ENCODE measurements at regions not wholly inside any gene's neighbourhood (a gene's known extent, or its start where the extent isn't known, plus 50 kb on each side); places are given as distances from the start of the nearest gene placed in this dataset.

DNA sequence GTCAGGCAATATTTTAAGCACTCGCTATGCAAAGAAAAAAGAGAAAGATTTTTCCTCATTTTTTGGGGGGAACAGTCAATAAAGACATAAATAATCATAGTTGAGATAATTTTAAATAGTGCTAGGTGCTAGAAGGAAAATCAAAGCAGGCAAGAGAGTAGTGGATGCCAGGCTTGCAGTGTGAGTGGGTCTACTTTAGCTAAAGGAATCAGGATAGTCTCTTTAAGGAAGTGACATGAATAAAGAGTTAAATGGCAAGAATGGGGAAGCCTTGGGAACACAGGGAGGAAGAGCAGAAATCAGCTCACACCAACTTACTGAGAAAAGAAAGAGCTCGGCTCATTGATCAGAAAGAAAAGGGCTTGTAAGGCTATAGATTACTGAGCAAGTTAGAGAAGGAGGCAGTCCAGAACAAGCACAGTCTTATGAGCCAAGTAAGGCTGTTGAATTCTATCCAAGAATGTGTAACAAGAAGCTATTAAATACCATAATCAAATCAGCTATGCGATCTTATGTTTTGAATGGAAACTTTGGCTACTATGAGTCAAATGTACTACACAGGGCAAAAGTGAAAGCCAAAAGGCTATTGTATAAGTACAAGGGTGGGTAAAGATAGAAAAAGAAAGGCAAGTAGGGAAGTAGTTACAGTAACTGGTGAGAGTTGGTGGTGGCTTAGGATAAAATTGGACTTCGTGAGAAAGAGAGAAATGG is 833.8 kb upstream of the PIK3C3 start:
- H3K4me1 Mint-ChIP-seq (ENCODE audit: low read depth, unreplicated experiment) = no peaks in the 10 kb centered on the region
- CTCF ChIA-PET = no interaction called here
- TF ChIP-seq, protein P1, sequence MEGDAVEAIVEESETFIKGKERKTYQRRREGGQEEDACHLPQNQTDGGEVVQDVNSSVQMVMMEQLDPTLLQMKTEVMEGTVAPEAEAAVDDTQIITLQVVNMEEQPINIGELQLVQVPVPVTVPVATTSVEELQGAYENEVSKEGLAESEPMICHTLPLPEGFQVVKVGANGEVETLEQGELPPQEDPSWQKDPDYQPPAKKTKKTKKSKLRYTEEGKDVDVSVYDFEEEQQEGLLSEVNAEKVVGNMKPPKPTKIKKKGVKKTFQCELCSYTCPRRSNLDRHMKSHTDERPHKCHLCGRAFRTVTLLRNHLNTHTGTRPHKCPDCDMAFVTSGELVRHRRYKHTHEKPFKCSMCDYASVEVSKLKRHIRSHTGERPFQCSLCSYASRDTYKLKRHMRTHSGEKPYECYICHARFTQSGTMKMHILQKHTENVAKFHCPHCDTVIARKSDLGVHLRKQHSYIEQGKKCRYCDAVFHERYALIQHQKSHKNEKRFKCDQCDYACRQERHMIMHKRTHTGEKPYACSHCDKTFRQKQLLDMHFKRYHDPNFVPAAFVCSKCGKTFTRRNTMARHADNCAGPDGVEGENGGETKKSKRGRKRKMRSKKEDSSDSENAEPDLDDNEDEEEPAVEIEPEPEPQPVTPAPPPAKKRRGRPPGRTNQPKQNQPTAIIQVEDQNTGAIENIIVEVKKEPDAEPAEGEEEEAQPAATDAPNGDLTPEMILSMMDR (IDR thresholded peaks at IDR 0.05; ENCODE audit: insufficient read depth in 1 of 2, low read depth in 1 of 2, low read length in 1 of 2, severe bottlenecking in 1 of 2, unreplicated experiment in 1 of 2) = no peak

GRCh38 chr18:41119031-41119430 is 836.0 kb upstream of the PIK3C3 start:
- TF ChIP-seq, protein P1 (IDR thresholded peaks at IDR 0.05; ENCODE audit: insufficient read depth in 1 of 2, low read depth in 1 of 2, low read length in 1 of 2, severe bottlenecking in 1 of 2, unreplicated experiment in 1 of 2) = no peak
- no peaks in the 10 kb centered on the region for H3K27me3 Mint-ChIP-seq (ENCODE audit: insufficient read depth, unreplicated experiment)
- Histone ChIP-seq H3K4me1 (no peaks in the 10 kb centered on the region), H3K9me3 (no peaks in the 10 kb centered on the region), H3K4me3 (ENCODE audit: low read depth, low read length) (no peak overlapping the region), H3K36me3 (ENCODE audit: control insufficient read depth, insufficient read depth, low read length) (no peaks in the 10 kb centered on the region), H3K27me3 (replicated peaks; ENCODE audit: control insufficient read depth, insufficient read depth, low read length) (no peaks in the 10 kb centered on the region)
- no peak overlapping the region for H3K27ac Mint-ChIP-seq (ENCODE audit: unreplicated experiment)
- ChIA-PET CTCF (no interaction called here), POLR2A (no interaction called here)
- DNase-seq = no peak
- BruUV-seq (replicated peaks) = no TSS peak
- no peak overlapping the region for H3K4me3 Mint-ChIP-seq (ENCODE audit: unreplicated experiment)
- intact Hi-C loops (cut with micrococcal nuclease; ENCODE audit: unreplicated experiment) = no loop called here
- no peaks in the 10 kb centered on the region for H3K4me1 Mint-ChIP-seq (ENCODE audit: low read depth, unreplicated experiment)
- no peaks in the 10 kb centered on the region for H3K9me3 Mint-ChIP-seq (ENCODE audit: unreplicated experiment)
- H3K36me3 Mint-ChIP-seq (ENCODE audit: insufficient read depth, unreplicated experiment) = no peaks in the 10 kb centered on the region

More for the DNA sequence above, 833.8 kb upstream of the PIK3C3 start:
- intact Hi-C loops (cut with micrococcal nuclease; ENCODE audit: unreplicated experiment) = no loop called here
- no peaks in the 10 kb centered on the region for H3K9me3 ChIP-seq
- Mint-ChIP-seq H3K27ac (ENCODE audit: unreplicated experiment) (no peak overlapping the region), H3K4me3 (ENCODE audit: unreplicated experiment) (no peak overlapping the region), H3K9me3 (ENCODE audit: unreplicated experiment) (no peaks in the 10 kb centered on the region), H3K36me3 (ENCODE audit: insufficient read depth, unreplicated experiment) (no peaks in the 10 kb centered on the region), H3K27me3 (ENCODE audit: insufficient read depth, unreplicated experiment) (no peaks in the 10 kb centered on the region)
- H3K27me3 ChIP-seq (replicated peaks; ENCODE audit: control insufficient read depth, insufficient read depth, low read length) = no peaks in the 10 kb centered on the region
- H3K4me1 ChIP-seq = no peaks in the 10 kb centered on the region
- BruUV-seq (replicated peaks) = no TSS peak
- no peaks in the 10 kb centered on the region for H3K36me3 ChIP-seq (ENCODE audit: control insufficient read depth, insufficient read depth, low read length)
- POLR2A ChIA-PET = no interaction called here
- no peak overlapping the region for H3K4me3 ChIP-seq (ENCODE audit: low read depth, low read length)
- no peak for DNase-seq

- Mint-ChIP-seq H3K36me3 (ENCODE audit: insufficient read depth, unreplicated experiment) (no peaks in the 10 kb centered on the region), H3K27ac (ENCODE audit: unreplicated experiment) (no peak overlapping the region), H3K9me3 (ENCODE audit: unreplicated experiment) (no peaks in the 10 kb centered on the region), H3K4me3 (ENCODE audit: unreplicated experiment) (no peak overlapping the region), H3K27me3 (ENCODE audit: insufficient read depth, unreplicated experiment) (no peaks in the 10 kb centered on the region), H3K4me1 (ENCODE audit: low read depth, unreplicated experiment) (no peaks in the 10 kb centered on the region)
- no TSS peak for BruUV-seq (replicated peaks)
- Histone ChIP-seq H3K4me1 (no peaks in the 10 kb centered on the region), H3K9me3 (no peaks in the 10 kb centered on the region), H3K4me3 (ENCODE audit: low read depth, low read length) (no peak overlapping the region), H3K36me3 (ENCODE audit: control insufficient read depth, insufficient read depth, low read length) (no peaks in the 10 kb centered on the region), H3K27me3 (replicated peaks; ENCODE audit: control insufficient read depth, insufficient read depth, low read length) (no peaks in the 10 kb centered on the region)
- POLR2A ChIA-PET = no interaction called here
- intact Hi-C loops (cut with micrococcal nuclease; ENCODE audit: unreplicated experiment) = no loop called here
- TF ChIP-seq, protein P1 (IDR thresholded peaks at IDR 0.05; ENCODE audit: insufficient read depth in 1 of 2, low read depth in 1 of 2, low read length in 1 of 2, severe bottlenecking in 1 of 2, unreplicated experiment in 1 of 2) = no peak
- no peak for DNase-seq
- CTCF ChIA-PET = no interaction called here
Measured at GRCh38 chr18:41113885-41114482, 841.0 kb upstream of the PIK3C3 start.

All from Caco-2 (cell line).